ENCODE measurements at regions not wholly inside any gene's neighbourhood (a gene's known extent, or its start where the extent isn't known, plus 50 kb on each side); places are given as distances from the start of the nearest gene placed in this dataset.

DNA sequence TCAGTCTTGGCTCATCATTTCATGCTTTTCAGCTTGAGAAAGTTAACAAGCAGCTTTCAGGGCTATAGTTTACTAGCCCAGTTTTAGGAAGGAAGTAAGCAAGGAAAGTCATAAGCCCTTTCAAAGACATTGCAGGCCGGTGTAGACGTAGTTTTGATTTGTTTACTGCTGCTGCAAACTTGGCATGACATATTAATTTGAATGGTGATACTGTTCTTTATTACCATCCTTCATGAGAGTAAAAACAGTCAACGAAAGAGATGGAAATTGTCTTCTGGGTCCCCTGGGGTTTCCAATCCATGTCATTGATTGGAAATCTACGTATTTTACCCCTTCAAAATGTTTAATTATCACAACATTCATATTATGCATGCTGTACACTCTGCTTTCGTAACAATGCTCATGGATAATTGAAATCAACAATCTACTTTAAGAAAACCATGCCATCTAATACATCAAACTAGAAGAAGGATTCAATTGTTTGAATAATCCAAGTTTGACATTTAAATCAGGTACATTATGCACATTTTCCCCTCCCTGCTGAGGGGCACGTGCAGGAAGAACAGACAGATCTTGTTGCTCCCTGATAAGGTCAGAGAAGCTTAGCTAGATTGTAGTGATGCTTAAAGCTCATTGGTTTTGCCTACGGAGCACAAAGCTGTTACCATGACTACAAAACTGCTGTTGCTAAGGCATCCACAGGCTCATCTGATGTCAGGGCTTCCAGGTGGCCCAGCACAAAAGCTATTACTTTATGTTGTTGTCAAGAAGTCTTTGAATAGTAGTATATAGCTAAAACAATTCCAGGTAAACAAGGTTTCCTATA lies 139.9 kb upstream of the PRLR start:
- TF ChIP-seq EZH2 (IDR thresholded peaks at IDR 0.05; ENCODE audit: insufficient read depth, poor library complexity, severe bottlenecking) (no peak), EZH2phosphoT487 (IDR thresholded peaks at IDR 0.05; ENCODE audit: insufficient read depth, low read depth) (no peak)
